ENCODE measurements at regions not wholly inside any gene's neighbourhood (a gene's known extent, or its start where the extent isn't known, plus 50 kb on each side); places are given as distances from the start of the nearest gene placed in this dataset.

- TF ChIP-seq ZNF609 (CRISPR knock-in tag; IDR thresholded peaks at IDR 0.05; ENCODE audit: borderline replicate concordance) (no peak), ZNF546 (CRISPR knock-in tag; conservative IDR thresholded peaks at IDR 0.05) (no peak), FOSL2 (CRISPR knock-in tag; IDR thresholded peaks at IDR 0.05) (peak; percentile 39), CEBPZ (IDR thresholded peaks at IDR 0.05; ENCODE audit: low read length) (no peak), ZNF614 (CRISPR knock-in tag; IDR thresholded peaks at IDR 0.05; ENCODE audit: borderline replicate concordance) (0 out of 2 replicates have a peak, but pooled peaks have one; percentile 31), ZSCAN5A (CRISPR knock-in tag; IDR thresholded peaks at IDR 0.05; ENCODE audit: borderline replicate concordance) (no peak), SPEN (CRISPR knock-in tag; IDR thresholded peaks at IDR 0.05; ENCODE audit: low read depth) (no peak), SIN3B (IDR thresholded peaks at IDR 0.05; ENCODE audit: low read length) (no peak), GATA4 (IDR thresholded peaks at IDR 0.05; ENCODE audit: borderline replicate concordance, low read depth) (no peak; the same call in 1 of the 2 replicates), ZNF7 (CRISPR knock-in tag; IDR thresholded peaks at IDR 0.05) (no peak), NFE2 (CRISPR knock-in tag; IDR thresholded peaks at IDR 0.05) (no peak), TRIM22 (IDR thresholded peaks at IDR 0.05) (no peak), ZNF24 (IDR thresholded peaks at IDR 0.05) (no peak), MZF1 (CRISPR knock-in tag; IDR thresholded peaks at IDR 0.05; ENCODE audit: borderline replicate concordance) (no peak), ARID5B (CRISPR knock-in tag; IDR thresholded peaks at IDR 0.05) (peak; percentile 84)
Measured at GRCh38 chr12:46938071-46938678, 112.4 kb upstream of the SLC38A4 start (continued).

All from HepG2 (cell line).